Upper lobe of left lung (tissue), 6 donors: ENCODE measurements at regions not wholly inside any gene's neighbourhood (a gene's known extent, or its start where the extent isn't known, plus 50 kb on each side); places are given as distances from the start of the nearest gene placed in this dataset.
"Not testable (repeated sequence)": the region's sequence is repeated elsewhere in the genome, so short reads cannot be mapped to it uniquely, and the experiment has no call there.

ENCODE experiments used
- ATAC-seq, 2 donors: fragments of 200-7000 bp; cut with Tn5 transposase; one replicate each; pipeline ENCODE4 v1.9.1; 2022; ENCODE audit warnings: mild to moderate bottlenecking in 2 of 2, moderate library complexity in 2 of 2; ENCODE audit not compliant: low FRiP score in 2 of 2
- DNase-seq, 2 donors: peaks; one replicate each; pipeline ENCODE4 v3.0.0-alpha.2; 2019 to 2020
- H3K27ac ChIP-seq, 4 donors: fragments of 200-600 bp; sonication (generic); one replicate each; pipeline ENCODE4 v1.5.1; 2016 to 2019
- H3K27me3 ChIP-seq, 4 donors: fragments of 200-600 bp; sonication (generic); one replicate each; pipeline ENCODE4 v1.5.1; 2017 to 2019
- H3K36me3 ChIP-seq, 4 donors: fragments of 200-600 bp; sonication (generic); one replicate each; pipeline ENCODE4 v1.5.1; 2016 to 2019
- H3K4me1 ChIP-seq, 4 donors: fragments of 200-600 bp; sonication (generic); one replicate each; pipeline ENCODE4 v1.5.1; 2018 to 2019
- H3K4me3 ChIP-seq, 4 donors: fragments of 200-600 bp; sonication (generic); one replicate each; pipeline ENCODE4 v1.5.1; 2017 to 2019; ENCODE audit warnings: mild to moderate bottlenecking in 2 of 4, moderate library complexity in 1 of 4
- H3K9me3 ChIP-seq, 4 donors: fragments of 200-600 bp; sonication (generic); one replicate each; pipeline ENCODE4 v1.5.1; 2018 to 2019
- EP300 ChIP-seq, 4 donors: sonication (generic); formaldehyde crosslinking; IDR thresholded peaks; one replicate each; pipeline ENCODE4 v1.5.1; 2017; ENCODE audit warnings: antibody characterized with exemption in 4 of 4, control low read depth in 2 of 4
- POLR2A ChIP-seq, 4 donors: fragments of 450-650 bp; IDR thresholded peaks; one replicate each; pipeline ENCODE4 v1.5.1; 2016 to 2017; ENCODE audit warnings: antibody characterized with exemption in 4 of 4, mild to moderate bottlenecking in 2 of 4
- POLR2AphosphoS5 ChIP-seq, 2 donors: sonication (generic); formaldehyde crosslinking; IDR thresholded peaks; one replicate each; pipeline ENCODE4 v1.5.1; 2017; ENCODE audit warnings: antibody characterized with exemption in 2 of 2
- WGBS, 2 donors: methylation state at CpG; one replicate each; pipeline ENCODE4 v1.1.5; 2017 to 2018; 5-methylcytosine and 5-hydroxymethylcytosine counted together
- TF ChIP-seq, protein P1 (sequence below), 6 experiments: fragments of 450-650 bp in 4 of 6; fragments of 200-600 bp in 2 of 6; sonication (generic) in 2 of 6; IDR thresholded peaks; one replicate each; pipeline ENCODE4 v1.5.1; 2016 to 2019; ENCODE audit warnings: antibody characterized with exemption in 6 of 6
- donor health status: DM: no; HTN: no; CAD: no; lungs with moderate emphysema.
- donor health status: DM: no; HTN: yes; CAD: no; lungs with severe emphysema.

DNA sequence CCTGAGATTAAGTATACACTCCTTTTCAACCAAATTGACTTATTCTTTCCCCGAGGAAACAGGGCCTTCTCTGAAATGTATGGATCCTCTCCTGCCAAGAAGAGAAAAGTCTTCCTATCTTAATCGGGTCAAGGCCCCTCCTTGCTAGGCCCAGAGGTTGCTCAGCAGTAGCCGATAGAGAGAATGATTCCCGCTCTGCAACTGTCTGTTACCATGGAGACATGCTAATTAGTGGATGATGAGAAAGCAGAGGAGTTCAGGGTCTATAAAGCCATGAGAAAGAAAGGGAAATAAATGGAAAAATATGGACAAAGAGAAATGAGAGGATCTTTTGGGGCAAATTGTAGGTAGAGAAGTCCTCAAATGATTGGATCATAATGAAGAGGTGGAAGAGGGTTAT is 103.5 kb downstream of the POU4F1 start:
- TF ChIP-seq EP300 (IDR thresholded peaks at IDR 0.05) (no peak), POLR2AphosphoS5 (IDR thresholded peaks at IDR 0.05) (no peak), POLR2A (IDR thresholded peaks at IDR 0.05) (no peak)
- TF ChIP-seq, protein P1, sequence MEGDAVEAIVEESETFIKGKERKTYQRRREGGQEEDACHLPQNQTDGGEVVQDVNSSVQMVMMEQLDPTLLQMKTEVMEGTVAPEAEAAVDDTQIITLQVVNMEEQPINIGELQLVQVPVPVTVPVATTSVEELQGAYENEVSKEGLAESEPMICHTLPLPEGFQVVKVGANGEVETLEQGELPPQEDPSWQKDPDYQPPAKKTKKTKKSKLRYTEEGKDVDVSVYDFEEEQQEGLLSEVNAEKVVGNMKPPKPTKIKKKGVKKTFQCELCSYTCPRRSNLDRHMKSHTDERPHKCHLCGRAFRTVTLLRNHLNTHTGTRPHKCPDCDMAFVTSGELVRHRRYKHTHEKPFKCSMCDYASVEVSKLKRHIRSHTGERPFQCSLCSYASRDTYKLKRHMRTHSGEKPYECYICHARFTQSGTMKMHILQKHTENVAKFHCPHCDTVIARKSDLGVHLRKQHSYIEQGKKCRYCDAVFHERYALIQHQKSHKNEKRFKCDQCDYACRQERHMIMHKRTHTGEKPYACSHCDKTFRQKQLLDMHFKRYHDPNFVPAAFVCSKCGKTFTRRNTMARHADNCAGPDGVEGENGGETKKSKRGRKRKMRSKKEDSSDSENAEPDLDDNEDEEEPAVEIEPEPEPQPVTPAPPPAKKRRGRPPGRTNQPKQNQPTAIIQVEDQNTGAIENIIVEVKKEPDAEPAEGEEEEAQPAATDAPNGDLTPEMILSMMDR (IDR thresholded peaks at IDR 0.05): no peak
- Histone ChIP-seq H3K27ac (no peak overlapping the region), H3K4me1 (no peaks in the 10 kb centered on the region), H3K36me3 (no peaks in the 10 kb centered on the region), H3K27me3 (no peaks in the 10 kb centered on the region), H3K4me3 (no peak overlapping the region), H3K9me3 (no peaks in the 10 kb centered on the region)
- WGBS, 2 donors: 51 to 59% methylated on average over 4 of the region's 4 CpGs
- no peak for DNase-seq
- ATAC-seq: no peak

DNA sequence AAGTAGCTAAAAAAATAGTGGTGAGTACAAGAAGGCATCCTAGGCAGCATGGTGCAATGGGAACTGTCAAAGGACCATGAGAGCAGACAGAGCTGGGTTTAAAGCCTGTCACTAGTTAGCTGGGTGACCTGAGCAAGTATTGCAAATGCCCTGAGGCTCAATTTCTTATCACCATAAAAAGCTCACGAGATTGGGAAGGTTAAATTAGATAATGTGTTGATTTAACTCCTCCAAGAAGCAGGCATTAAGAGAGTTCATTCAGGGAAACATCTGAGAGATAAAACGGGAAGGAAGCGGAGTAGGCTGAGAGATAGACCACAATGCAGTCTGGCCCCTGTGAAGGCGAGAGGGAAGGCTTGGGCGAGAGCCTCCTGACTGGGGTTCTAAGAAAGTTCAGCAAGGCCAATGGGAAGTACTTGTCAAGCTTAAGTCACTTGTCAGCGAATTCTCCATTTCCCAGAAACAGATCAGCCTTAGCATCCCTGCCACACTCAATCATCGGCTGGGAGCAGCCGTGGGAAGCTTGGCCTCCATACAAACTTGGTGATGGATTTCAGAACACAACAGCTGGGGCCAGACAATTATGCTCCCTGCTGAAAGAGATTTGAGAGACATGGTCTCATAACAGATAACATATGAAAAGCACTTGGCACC is 105.5 kb downstream of the POU4F1 start:
- 52 to 62% methylated on average over 7 to 8 of the region's 8 CpGs for WGBS, 2 donors
- H3K9me3 ChIP-seq: no peaks in the 10 kb centered on the region

DNA sequence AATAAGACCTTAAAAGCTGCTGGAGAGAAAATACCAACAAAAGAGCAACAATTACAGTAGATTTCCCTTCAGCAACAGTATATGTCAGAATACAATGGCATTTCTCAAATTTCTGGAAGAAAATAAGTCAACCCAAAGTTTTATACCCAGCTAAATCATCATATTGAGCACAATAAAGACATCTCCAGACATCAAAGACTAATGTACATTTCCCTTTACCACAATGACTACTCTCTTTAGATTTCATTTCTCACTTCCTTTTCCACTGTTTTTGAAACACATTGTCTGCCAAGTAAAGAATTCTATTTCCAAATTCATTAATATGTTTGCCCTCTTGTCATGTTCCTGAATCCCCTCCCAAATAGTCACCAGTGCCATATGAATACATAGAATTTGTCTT is 111.4 kb downstream of the POU4F1 start:
- ATAC-seq: no peak
- no peaks in the 10 kb centered on the region for H3K27me3 ChIP-seq
- H3K9me3 ChIP-seq: no peaks in the 10 kb centered on the region
- no peaks in the 10 kb centered on the region for H3K4me1 ChIP-seq
- no peak overlapping the region for H3K27ac ChIP-seq
- no peaks in the 10 kb centered on the region for H3K36me3 ChIP-seq
- H3K4me3 ChIP-seq: no peak overlapping the region
- TF ChIP-seq, protein P1 (IDR thresholded peaks at IDR 0.05): no peak
- TF ChIP-seq POLR2AphosphoS5 (IDR thresholded peaks at IDR 0.05) (no peak), EP300 (IDR thresholded peaks at IDR 0.05) (no peak), POLR2A (IDR thresholded peaks at IDR 0.05) (no peak)
- DNase-seq: no peak

More for the DNA sequence above, 105.5 kb downstream of the POU4F1 start:
- no peaks in the 10 kb centered on the region for H3K4me1 ChIP-seq
- no peak for DNase-seq
- H3K27ac ChIP-seq: no peak overlapping the region
- ATAC-seq: no peak
- no peak overlapping the region for H3K4me3 ChIP-seq
- TF ChIP-seq, protein P1 (IDR thresholded peaks at IDR 0.05): no peak
- TF ChIP-seq EP300 (IDR thresholded peaks at IDR 0.05): no peak
- no peak for TF ChIP-seq POLR2A (IDR thresholded peaks at IDR 0.05)
- TF ChIP-seq POLR2AphosphoS5 (IDR thresholded peaks at IDR 0.05): no peak
- no peaks in the 10 kb centered on the region for H3K27me3 ChIP-seq
- no peaks in the 10 kb centered on the region for H3K36me3 ChIP-seq

DNA sequence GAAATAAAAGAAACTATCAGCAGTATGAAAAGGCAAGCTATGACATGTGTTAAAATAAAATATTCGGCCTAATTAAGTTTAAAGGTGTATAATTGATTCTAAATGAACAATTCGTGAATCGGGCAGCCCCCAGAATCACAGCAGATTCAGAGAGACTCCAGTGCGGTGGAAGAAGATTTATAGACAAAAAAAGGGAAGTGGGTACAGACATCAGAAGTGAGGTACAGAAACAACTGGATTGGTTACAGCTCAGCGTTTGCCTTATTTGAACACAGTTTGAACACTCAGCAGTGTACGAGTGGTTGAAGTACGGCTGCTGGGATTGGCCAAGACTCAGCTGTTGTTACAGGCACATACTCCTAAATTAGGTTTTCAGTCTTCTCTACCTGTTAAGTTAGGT is 113.1 kb downstream of the POU4F1 start:
- H3K9me3 ChIP-seq, H3K4me1 ChIP-seq, DNase-seq, ATAC-seq, H3K27me3 ChIP-seq, H3K36me3 ChIP-seq, H3K4me3 ChIP-seq, H3K27ac ChIP-seq: not testable (repeated sequence)
- WGBS, 2 donors: 73 to 74% methylated on average over 7 of the region's 7 CpGs

DNA sequence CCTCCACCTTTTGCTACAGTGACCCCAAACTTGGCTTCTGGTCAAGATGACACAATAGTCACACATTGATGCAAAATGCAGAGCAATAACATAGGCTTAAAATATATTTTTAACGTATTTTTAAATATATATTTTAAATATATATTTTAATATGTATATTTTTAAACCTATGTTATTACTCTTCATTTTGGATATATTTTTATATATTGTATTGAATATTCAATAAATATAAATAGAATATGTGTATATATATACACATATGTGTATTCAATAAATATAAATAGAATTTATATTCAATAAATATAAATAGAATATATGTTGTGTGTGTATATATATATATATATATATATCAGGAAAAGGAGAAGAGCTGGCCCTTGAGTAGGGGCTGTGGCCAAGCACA is 115.6 kb downstream of the POU4F1 start:
- Histone ChIP-seq H3K9me3 (no peaks in the 10 kb centered on the region), H3K27ac (no peak overlapping the region), H3K36me3 (no peaks in the 10 kb centered on the region), H3K4me3 (no peak overlapping the region), H3K4me1 (no peaks in the 10 kb centered on the region), H3K27me3 (no peaks in the 10 kb centered on the region)
- WGBS, 2 donors: 84 to 92% methylated on average over 1 of the region's 1 CpG
- DNase-seq (no peak), ATAC-seq (no peak)
- TF ChIP-seq, protein P1 (IDR thresholded peaks at IDR 0.05): no peak
- TF ChIP-seq EP300 (IDR thresholded peaks at IDR 0.05) (no peak), POLR2A (IDR thresholded peaks at IDR 0.05) (no peak), POLR2AphosphoS5 (IDR thresholded peaks at IDR 0.05) (no peak)
